GM21447 (cell line): ENCODE measurements at regions not wholly inside any gene's neighbourhood (a gene's known extent, or its start where the extent isn't known, plus 50 kb on each side); places are given as distances from the start of the nearest gene placed in this dataset.
"Not testable (repeated sequence)": the region's sequence is repeated elsewhere in the genome, so short reads cannot be mapped to it uniquely, and the experiment has no call there.

ENCODE experiments used
- ATAC-seq: cut with Tn5 transposase; IDR thresholded peaks from one replicate; pipeline ENCODE4 v1.9.1; 2021; ENCODE audit not compliant: unreplicated experiment

GRCh38 chr4:137960371-137961050 lies 281.6 kb downstream of the SLC7A11 start:
- no peak for ATAC-seq

- no peak for ATAC-seq
These were observed 284.3 kb downstream of the SLC7A11 start for GRCh38 chr4:137957806-137958205.

- no peak for ATAC-seq
These were observed 285.9 kb downstream of the SLC7A11 start for GRCh38 chr4:137956256-137956655.

- ATAC-seq = no peak
These were observed 286.6 kb downstream of the SLC7A11 start for GRCh38 chr4:137955595-137955994.

- no peak for ATAC-seq
These were observed 290.0 kb downstream of the SLC7A11 start for GRCh38 chr4:137952116-137952515.

GRCh38 chr4:137950286-137950685 lies 291.9 kb downstream of the SLC7A11 start:
- no peak for ATAC-seq

- ATAC-seq = no peak
These were observed 292.4 kb downstream of the SLC7A11 start for GRCh38 chr4:137949746-137950145.

- no peak for ATAC-seq
These were observed 295.5 kb downstream of the SLC7A11 start for GRCh38 chr4:137946453-137947174.

GRCh38 chr4:137942815-137943214 lies 299.3 kb downstream of the SLC7A11 start:
- not testable (repeated sequence) for ATAC-seq

GRCh38 chr4:137942015-137942515 lies 300.1 kb downstream of the SLC7A11 start:
- not testable (repeated sequence) for ATAC-seq

GRCh38 chr4:137934911-137935310 lies 307.2 kb downstream of the SLC7A11 start:
- no peak for ATAC-seq

GRCh38 chr4:137934046-137934445 lies 308.1 kb downstream of the SLC7A11 start:
- no peak for ATAC-seq

GRCh38 chr4:137927972-137928371 lies 314.2 kb downstream of the SLC7A11 start:
- ATAC-seq = no peak

- ATAC-seq = peak; percentile 59
These were observed 318.7 kb downstream of the SLC7A11 start for GRCh38 chr4:137923494-137923893.

- ATAC-seq = no peak
These were observed 319.4 kb downstream of the SLC7A11 start for GRCh38 chr4:137922721-137923120.

GRCh38 chr4:137909529-137910309 lies 332.4 kb downstream of the SLC7A11 start:
- ATAC-seq = no peak

- ATAC-seq = no peak
These were observed 336.2 kb downstream of the SLC7A11 start for GRCh38 chr4:137905930-137906329.

GRCh38 chr4:137901114-137901513 lies 341.0 kb downstream of the SLC7A11 start:
- no peak for ATAC-seq

- ATAC-seq = no peak
These were observed 345.9 kb downstream of the SLC7A11 start for GRCh38 chr4:137896221-137896737.

- ATAC-seq = not testable (repeated sequence)
These were observed 346.6 kb downstream of the SLC7A11 start for GRCh38 chr4:137895515-137895914.

GRCh38 chr4:137892134-137892533 lies 350.0 kb downstream of the SLC7A11 start:
- no peak for ATAC-seq
